ENCODE measurements at regions not wholly inside any gene's neighbourhood (a gene's known extent, or its start where the extent isn't known, plus 50 kb on each side); places are given as distances from the start of the nearest gene placed in this dataset.

GRCh38 chr2:3960106-3960505 is 256.7 kb downstream of the DCDC2C start:
- DNase-seq (ENCODE audit: low read depth, low spot score): no peak

- DNase-seq (ENCODE audit: low read depth, low spot score): no peak
Observed at GRCh38 chr2:3962719-3963118, 259.3 kb downstream of the DCDC2C start.

GRCh38 chr2:3965211-3965610 is 261.8 kb downstream of the DCDC2C start:
- DNase-seq (ENCODE audit: low read depth, low spot score): no peak

GRCh38 chr2:3965953-3966352 is 262.6 kb downstream of the DCDC2C start:
- no peak for DNase-seq (ENCODE audit: low read depth, low spot score)

- no peak for DNase-seq (ENCODE audit: low read depth, low spot score)
Observed at GRCh38 chr2:3966470-3966869, 263.1 kb downstream of the DCDC2C start.

GRCh38 chr2:3968736-3969135 is 265.4 kb downstream of the DCDC2C start:
- no peak for DNase-seq (ENCODE audit: low read depth, low spot score)

- DNase-seq (ENCODE audit: low read depth, low spot score): no peak
Observed at GRCh38 chr2:3970791-3971651, 267.6 kb downstream of the DCDC2C start.

- no peak for DNase-seq (ENCODE audit: low read depth, low spot score)
Observed at GRCh38 chr2:3971652-3972192, 268.3 kb downstream of the DCDC2C start.

- no peak for DNase-seq (ENCODE audit: low read depth, low spot score)
Observed at GRCh38 chr2:3972377-3972776, 269.0 kb downstream of the DCDC2C start.

GRCh38 chr2:3974765-3975164 is 271.4 kb downstream of the DCDC2C start:
- DNase-seq (ENCODE audit: low read depth, low spot score): no peak

- no peak for DNase-seq (ENCODE audit: low read depth, low spot score)
Observed at GRCh38 chr2:3981446-3981987, 278.1 kb downstream of the DCDC2C start.

- DNase-seq (ENCODE audit: low read depth, low spot score): no peak
Observed at GRCh38 chr2:3982160-3982559, 278.8 kb downstream of the DCDC2C start.

GRCh38 chr2:3986063-3986462 is 282.7 kb downstream of the DCDC2C start:
- no peak for DNase-seq (ENCODE audit: low read depth, low spot score)

GRCh38 chr2:3986530-3987258 is 283.3 kb downstream of the DCDC2C start:
- no peak for DNase-seq (ENCODE audit: low read depth, low spot score)

GRCh38 chr2:4002841-4003403 is 299.5 kb downstream of the DCDC2C start:
- no peak for DNase-seq (ENCODE audit: low read depth, low spot score)

GRCh38 chr2:4012197-4012596 is 308.8 kb downstream of the DCDC2C start:
- no peak for DNase-seq (ENCODE audit: low read depth, low spot score)

- DNase-seq (ENCODE audit: low read depth, low spot score): no peak
Observed at GRCh38 chr2:4018535-4018934, 315.2 kb downstream of the DCDC2C start.

- DNase-seq (ENCODE audit: low read depth, low spot score): no peak
Observed at GRCh38 chr2:4020153-4020552, 316.8 kb downstream of the DCDC2C start.

- DNase-seq (ENCODE audit: low read depth, low spot score): no peak
Observed at GRCh38 chr2:4020649-4021048, 317.3 kb downstream of the DCDC2C start.

- DNase-seq (ENCODE audit: low read depth, low spot score): no peak
Observed at GRCh38 chr2:4024605-4025004, 321.2 kb downstream of the DCDC2C start.

GRCh38 chr2:4029081-4029480 is 325.7 kb downstream of the DCDC2C start:
- no peak for DNase-seq (ENCODE audit: low read depth, low spot score)

- no peak for DNase-seq (ENCODE audit: low read depth, low spot score)
Observed at GRCh38 chr2:4039896-4040295, 336.5 kb downstream of the DCDC2C start.

Measured in iPS DF 19.7 (cell line).